HG03439 (cell line): ENCODE measurements at regions not wholly inside any gene's neighbourhood (a gene's known extent, or its start where the extent isn't known, plus 50 kb on each side); places are given as distances from the start of the nearest gene placed in this dataset.
"Not testable (repeated sequence)": the region's sequence is repeated elsewhere in the genome, so short reads cannot be mapped to it uniquely, and the experiment has no call there.

Experiments
- ATAC-seq: cut with Tn5 transposase; IDR thresholded peaks from one replicate; pipeline ENCODE4 v1.9.1; 2021; ENCODE audit warnings: mild to moderate bottlenecking, moderate library complexity; ENCODE audit not compliant: unreplicated experiment

DNA sequence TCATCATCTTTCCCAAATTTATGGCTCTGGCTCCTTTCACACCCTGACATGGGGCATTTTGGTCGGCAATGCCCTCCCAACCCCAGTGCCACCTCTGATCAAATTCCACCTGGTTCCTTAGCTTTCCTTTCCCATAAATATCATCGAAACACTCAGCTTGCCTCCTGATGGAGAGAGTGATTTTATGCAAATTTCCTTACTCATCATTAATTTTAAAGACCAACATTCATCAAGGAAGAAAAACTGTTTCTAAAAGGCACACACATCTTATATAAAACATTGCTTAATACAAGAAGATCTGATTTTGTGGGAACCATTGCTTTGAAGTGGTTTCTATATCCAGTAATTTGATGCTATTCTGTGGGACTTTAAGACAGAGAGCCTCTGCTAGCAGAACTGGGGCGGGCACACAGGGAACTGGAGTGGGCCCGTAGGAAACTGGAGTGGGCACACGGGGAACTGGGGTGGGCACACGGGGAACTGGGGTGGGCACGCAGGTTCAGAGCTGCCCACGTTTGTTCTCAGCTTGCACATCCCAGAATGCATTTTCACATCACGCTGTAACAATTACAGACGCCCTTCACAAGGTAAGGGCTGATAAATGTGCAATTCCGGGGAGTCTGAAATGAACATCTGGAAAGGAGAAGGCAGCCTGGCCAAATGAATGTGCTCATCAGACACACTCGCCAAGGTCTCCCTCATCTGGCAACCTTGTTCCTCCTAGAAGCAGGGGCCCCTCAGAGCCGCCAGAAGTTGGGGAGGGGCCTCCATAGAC is 174.2 kb downstream of the RTP5 start:
- no peak for ATAC-seq

DNA sequence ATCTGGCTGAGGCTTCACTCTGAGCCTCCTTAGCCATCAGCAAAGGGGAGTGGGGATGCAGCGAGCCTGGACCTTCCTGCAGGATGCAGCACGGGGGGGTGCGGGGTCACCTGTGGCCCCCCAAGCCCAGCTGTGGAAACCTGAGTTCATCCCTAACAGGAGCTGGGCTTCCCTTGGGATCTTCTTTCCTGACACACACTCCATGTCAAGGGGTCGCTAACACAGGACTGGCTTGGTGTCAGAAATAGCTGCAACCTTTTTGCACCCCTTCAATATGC is 174.7 kb downstream of the RTP5 start:
- no peak for ATAC-seq

DNA sequence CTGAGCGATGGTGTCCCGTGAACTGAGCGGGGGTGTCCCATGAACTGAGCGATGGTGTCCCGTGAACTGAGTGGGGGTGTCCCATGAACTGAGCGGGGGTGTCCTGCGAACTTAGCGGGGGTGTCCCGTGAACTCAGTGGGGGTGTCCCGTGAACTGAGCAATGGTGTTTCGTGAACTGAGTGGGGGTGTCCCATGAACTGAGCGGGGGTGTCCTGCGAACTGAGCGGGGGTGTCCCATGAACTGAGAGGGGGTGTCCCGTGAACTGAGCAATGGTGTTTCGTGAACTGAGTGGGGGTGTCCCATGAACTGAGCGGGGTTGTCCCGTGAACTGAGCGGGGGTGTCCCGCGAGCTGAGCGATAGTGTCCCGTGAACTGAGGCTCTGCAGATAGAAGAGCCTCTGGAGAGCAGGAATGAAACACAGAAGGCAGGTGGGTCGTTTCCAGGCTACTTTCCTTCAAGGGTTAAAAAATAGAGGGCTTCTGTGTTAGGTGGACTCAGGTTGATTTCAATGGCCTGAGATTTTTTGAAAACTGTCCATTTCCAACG is 176.1 kb downstream of the RTP5 start:
- not testable (repeated sequence) for ATAC-seq

DNA sequence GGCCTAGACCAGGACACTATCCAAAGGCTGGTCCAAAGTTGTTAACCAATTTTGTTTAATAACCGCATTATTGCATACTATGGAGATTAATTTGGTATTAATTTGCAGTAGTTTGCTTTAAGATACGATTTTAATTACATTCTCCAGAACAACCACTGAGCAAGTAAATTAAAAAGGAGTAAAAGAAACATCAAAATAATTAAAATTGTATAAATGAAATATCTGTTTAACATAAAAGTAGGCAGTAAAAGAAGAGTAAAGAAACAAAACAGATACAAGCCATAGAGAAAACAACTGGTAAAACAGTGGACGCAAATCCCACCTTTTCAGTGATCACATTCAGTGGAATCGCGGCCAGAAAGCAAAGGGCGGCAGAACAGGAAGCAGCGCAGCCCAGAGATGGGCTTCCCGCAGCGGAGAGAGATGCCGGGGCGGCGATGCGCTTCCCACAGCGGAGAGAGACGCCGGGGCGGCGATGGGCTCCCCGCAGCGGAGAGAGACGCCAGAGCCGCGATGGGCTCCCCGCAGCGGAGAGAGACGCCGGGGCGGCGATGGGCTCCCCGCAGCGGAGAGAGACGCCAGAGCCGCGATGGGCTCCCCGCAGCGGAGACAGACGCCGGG is 176.8 kb downstream of the RTP5 start:
- no peak for ATAC-seq

DNA sequence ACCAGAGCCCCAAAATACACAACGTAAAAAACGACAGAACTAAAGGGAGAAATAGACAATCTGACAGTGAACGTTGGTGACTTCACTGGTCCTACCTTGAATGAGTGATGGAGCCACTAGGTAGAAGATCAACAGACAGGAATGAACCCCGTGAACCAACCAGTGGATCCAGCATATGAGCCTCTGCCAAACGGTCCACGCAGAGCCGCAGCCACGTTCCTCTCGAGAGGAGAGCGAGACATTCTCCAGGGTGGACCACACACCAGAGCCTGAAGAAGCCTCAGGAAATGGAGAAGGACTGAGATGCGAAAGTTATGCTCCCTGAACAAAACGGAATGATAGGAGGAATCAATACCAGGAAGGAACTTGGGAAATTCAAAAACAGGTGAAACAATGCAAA is 178.4 kb downstream of the RTP5 start:
- no peak for ATAC-seq

DNA sequence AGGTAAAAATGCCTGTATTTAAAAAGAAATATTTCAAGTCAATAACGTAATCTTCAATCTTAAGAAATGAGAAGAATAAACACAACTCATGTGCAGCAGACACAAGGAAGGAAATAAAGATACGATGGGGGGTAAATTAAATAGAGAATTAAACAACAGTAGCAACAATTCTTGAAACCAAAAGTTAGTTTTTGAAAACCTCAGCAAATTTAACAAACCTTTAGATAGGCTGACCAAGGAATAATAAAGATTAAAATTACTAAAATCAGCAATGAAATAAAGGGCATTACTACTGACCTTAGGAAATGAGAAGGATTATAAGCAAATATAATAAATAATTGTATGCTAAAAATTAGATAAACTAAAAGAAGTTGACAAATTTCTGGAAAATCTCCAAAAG is 178.9 kb downstream of the RTP5 start:
- no peak for ATAC-seq

DNA sequence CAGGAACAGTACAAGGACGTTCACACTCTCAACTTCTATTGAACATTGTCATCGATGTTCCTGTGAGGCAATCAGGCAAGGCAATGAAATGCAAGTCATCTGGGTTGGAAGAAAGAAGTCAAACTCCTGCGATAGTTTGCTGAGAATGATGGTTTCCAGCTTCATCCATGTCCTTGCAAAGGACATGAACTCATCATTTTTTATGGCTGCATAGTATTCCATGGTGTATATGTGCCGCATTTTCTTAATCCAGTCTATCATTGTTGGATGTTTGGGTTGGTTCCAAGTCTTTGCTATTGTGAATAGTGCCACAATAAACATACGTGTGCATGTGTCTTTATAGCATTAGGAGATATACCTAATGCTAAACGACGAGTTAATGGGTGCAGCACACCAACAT is 180.0 kb downstream of the RTP5 start:
- not testable (repeated sequence) for ATAC-seq

DNA sequence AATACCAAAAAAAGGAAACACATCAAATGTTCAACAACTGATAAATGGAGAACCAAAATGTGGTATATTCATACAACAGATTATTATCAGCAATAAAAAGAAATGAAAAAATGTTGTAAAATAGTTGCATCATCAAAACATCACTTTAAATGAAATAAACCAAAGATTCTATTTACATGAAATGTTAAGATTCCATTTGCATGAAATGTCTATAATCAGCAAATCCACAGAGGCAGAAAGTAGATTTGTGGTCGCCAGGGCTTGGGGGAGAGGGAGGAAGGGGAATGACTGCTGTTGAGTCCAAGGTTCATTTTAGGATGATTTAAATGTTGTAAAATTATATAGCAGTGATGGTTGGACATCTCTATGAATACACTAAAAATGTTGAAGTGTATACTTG is 181.9 kb downstream of the RTP5 start:
- ATAC-seq: no peak

DNA sequence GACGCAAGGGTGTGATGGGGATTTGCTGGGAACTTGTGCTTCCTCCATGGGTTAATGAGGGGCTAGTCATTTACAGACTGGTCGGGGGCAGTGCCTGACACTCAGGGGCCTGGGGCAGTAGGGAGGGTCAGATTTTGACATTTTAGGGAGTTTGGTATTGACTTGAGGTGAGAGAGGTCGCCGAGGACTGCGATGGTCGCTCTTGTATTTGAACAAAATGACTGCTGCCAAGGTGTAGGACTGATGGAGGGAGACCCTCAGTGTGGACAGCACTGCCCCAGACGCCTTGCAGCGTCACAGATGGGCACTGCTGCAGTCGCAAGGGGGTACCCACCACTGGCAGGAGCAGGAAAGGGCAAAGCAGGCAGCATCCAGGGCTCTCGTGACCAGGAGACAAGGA is 182.9 kb downstream of the RTP5 start:
- no peak for ATAC-seq

DNA sequence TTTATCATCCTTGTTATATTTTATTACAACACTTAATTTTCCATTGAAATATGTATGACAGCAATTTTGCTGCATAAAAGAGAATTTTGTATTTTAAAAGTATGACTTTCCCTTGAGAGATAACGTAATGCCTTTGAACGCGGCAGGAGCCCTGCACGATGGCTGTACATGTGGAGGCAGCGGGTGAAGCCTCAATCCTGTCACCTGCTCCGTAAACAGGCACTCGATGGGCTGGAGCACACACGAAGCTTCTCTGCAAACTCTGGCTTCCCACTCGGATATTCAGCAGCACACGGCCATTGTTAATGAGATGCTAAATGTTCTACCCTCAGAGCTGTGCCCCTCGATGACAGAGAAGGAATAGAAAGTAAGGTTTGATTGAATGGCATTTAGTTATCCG is 184.4 kb downstream of the RTP5 start:
- ATAC-seq: no peak

DNA sequence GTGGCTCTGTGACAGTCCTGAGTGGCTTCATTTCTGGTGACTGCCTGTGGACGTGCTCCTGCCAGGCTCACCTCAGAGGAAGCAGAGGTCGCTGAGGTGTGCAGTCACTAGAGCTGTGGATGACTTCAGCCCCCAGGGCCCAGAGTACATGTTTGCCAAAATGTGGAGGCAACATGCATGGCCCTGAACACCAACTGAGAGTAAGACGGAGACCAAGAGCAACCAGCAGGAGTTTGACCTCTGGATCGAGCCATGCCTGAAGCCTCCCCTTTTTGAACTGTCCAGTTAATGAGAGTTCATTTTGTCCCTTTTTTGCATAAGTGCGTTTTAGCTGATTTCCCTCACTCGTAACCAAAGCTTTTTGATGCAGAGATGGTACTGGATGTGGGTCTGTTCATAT is 184.9 kb downstream of the RTP5 start:
- ATAC-seq: no peak

DNA sequence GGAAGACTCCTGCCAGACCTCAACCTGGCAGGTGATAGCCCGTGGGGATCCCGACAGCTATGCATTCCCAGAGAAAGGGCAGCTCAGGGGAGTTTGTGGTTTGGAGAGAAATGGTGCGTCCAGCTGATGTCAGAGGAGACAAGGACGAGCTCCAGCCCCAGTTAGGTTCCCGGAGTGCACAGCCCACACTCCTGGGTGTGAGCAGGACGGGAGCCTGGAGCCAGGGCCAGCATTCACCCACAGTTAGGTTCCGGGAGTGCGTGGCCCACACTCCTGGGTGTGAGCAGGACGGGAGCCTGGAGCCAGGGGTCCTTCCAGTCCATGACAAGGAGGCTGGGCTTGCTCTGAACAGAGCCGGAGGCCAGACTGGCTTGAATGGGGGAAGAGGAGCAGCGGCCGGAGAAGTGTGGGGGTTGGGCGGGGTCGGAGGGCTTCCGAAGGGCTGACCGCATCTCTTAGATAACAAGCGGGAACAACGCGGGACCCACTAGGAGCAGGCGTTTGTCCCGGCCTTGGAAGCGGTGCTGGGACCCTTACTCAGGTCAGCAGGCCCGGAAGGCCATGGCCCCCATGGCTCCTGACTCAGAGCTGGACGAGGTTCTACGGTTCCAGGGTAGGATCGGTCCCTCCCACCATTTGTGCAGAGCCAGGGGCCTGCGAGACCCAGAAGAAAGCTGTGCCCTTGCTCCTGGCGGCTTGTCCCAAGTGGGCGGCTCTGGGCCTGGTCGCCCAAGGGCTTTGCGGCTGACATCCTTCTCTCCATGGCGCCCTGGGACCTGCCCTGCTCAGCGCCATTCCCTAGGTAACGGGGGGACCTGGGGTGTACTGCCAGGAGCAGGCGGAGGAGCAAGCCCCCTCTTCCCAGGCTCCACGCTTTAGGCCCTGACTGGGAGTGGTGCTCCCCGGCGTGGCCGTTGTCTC is 185.6 kb downstream of the RTP5 start:
- ATAC-seq: no peak

DNA sequence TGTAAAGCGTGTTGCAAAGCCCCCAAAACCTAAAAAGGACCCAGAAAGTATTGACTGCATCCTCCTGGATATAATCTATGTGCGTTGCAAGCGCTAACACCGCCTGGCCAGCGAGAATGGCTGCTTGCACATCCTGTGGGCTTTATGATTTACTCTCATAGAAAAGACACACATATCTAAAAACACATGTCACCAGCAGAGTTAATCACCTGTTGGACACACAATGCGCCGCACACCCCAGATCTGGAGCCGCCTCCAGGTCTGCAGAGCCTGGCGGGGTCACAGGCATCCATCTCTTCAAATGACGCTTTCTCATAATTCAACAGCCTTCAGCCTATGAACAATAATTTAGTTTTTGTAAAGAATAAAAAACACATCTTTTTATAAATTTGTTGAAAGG is 186.5 kb downstream of the RTP5 start:
- no peak for ATAC-seq

DNA sequence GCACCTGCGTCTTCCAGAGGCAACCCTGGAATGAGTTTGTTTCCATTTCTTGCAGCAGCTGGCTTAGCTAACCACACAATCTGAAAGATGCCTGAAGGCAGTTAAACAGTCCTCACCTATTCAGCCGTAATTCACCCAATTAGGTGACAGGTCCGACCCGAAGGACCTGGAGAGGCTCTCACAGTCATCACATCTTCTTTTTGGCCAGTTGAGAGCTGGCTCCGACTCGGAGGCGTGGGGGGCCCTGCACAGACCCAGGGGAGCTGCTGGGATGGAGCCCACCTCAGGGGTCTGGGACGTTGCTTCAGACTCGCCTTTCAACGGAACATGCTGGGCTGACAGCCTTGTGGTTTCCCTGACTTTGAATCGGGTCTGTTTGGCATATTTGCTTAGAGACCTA is 187.3 kb downstream of the RTP5 start:
- no peak for ATAC-seq

DNA sequence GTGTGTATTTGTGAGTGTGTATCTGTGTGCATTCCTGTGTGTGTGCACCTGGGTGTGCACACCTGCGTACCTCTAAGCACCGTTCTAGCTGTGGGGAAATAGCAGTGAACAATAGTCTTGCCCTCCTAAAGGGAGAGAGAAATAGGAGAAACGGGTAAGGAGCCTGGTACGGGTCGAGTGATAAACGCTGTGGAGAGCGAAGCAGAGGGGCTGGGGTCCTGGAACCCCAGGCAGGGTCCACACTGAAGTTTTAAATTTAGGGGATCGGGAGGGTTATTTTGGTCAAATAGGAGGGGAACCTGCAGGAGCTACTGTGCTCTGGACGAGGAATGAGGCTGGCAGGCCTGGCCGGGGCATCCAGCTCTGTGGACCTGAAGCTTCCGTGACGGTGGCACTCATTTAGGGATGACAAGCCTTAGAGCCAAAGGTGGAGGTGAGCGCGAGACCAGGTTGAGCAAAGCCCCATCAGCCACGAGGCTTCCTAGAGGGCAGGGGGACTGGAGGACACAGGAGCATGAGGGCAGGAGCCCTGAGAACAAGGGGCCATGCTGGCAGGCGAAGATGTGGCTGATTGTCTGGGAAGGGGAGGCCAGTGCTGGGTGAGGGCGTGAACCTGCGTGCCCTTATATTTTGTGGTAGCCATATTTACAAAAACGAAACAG is 188.0 kb downstream of the RTP5 start:
- no peak for ATAC-seq

DNA sequence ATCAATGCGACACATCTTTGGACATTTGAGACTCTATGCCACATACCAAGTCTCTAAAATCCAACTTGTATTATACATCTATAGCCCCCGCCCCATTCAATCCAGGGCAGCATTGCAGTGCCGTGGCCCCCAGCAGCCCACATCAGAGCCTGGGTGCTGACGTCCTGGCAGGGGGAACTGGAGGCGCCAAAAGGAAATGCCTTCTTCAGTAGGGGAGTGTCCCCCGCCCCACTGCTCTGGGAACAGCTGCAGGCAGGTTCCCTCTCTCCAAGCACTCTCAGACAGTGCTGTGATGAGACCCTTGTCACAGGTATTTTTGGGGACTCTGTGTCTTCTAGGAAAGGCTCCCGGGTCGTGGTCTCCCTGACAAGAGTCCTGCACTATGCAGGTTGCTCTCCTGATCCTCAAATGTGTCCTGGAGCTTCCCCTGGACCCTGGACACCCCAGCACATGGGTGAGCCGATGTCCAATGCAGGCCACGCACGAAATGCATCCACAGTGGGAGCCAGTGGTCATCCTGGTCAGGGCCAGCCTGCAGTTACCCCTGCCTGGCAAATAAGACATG is 188.7 kb downstream of the RTP5 start:
- ATAC-seq: no peak

DNA sequence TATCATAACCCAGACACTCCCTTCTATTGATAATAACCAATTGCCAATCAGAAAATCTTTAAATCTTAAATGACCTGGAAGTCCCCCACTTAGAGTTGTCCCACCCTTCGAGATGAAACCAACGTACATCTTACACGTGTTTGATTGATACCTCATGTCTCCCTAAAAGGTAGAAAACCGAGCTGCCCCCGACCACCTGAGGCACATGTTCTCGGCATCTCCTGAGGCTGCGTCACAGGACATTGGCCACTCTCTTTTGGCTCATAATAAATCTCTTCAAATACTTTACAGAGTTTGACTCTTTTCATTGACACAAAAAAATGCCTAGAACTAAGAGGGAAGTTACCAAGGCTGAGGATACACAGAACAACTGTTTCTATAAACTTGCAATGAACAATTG is 190.0 kb downstream of the RTP5 start:
- no peak for ATAC-seq

DNA sequence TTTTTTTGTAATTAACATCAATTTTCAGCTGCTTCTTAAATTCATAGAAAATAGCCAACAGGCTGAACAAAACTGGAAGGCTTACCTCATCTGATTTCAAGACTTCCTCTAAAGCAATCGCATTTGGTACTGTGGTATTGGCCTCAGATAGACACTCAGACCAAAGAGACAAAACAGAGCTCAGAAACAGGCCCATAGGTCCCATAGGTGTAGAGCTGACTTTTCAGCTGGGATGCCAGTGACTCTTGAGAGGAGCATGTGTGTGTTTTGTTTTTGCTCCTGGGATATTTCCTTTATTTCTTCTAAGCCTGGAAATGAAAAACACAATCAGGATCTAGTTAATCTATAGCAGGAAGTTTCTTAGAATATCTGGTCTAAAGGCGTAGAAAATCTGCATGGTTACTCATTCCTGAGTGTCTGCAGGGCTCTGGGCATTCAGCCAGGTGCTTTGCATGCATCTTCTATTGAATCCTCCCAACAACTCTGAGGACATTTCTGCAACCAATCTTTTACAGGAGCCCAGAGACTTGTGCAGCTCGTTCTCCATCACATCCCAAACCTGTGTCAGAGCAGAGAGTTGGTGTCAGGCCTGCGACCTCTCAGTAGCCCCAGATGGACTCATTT is 190.8 kb downstream of the RTP5 start:
- ATAC-seq: no peak

DNA sequence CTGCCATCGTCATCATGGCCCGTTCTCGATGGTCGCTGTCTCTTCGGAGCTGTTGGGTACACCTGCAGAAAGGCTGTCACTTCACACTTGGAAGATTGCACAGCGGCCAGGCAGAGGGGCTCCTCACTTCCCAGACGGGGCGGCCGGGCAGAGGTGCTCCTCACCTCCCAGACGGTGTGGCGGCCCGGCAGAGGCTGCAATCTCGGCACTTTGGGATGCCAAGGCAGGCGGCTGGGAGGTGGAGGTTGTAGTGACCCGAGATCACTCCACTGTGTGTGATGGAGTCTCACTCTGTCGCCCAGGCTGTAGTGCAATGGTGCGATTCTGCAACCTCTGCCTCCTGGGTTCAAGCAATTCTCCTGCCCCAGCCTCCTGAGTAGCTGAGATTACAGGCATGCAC is 192.4 kb downstream of the RTP5 start:
- ATAC-seq: not testable (repeated sequence)

DNA sequence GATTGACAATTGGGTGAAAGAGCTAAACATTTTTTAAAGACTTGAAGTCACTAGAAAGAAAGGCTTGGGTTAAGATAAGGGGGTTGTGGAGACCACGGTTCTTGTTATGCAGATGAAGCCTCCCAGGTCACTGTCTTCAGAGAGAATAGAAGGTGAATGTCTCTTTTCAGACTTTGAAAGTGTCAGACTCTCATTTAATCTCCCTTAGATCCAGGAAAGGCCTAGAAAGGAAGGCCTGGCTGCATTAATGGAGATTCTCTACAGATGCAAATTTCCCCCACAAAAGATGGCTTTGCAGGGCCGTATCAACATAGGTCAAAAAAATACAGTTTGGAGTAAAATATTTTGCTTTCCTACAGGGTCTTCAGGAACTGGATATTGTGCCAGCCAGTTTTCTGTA is 193.9 kb downstream of the RTP5 start:
- ATAC-seq: no peak
